ENCODE measurements at regions not wholly inside any gene's neighbourhood (a gene's known extent, or its start where the extent isn't known, plus 50 kb on each side); places are given as distances from the start of the nearest gene placed in this dataset.

- DNase-seq = no peak
Measured at GRCh38 chr10:80870282-80870681, 332.6 kb downstream of the SH2D4B start.

DNA sequence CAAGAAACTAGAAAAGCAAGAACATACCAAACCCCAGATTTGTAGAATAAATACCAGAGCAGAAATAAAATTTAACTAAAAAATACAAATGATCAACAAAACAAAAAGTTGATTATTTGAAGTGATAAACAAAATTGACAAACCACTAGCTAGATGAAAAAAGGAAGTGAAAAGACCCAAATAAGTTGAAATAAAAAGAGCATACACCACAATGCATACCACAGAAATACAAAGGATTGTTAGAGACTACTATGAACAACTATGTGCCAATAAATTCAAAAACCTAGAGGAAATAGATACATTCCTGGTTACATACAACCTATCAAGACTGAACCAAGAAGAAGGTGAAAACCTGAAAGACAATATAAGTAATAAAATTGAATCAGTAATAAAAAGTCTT, 333.4 kb downstream of the SH2D4B start:
- DNase-seq = no peak

GRCh38 chr10:80878330-80878729, 340.6 kb downstream of the SH2D4B start:
- no peak for DNase-seq

DNA sequence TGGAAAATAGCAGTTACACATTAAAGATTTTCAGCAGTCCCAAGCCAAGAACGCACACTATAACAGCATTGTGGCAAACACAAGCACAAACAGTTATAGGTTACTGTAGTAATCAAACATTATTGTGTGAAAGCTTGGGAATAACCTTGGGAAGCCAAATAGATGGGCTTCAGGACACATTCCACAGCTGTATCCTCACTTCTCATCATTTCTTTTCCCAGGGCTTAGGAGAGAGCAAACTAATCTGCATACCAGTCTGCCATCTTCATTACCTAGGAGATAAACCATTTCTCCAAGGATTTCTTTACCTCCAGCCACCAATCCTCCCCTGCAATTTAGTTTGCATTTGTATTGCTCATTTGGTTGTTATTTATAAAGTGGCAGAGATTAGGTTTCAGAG, 352.4 kb downstream of the SH2D4B start:
- DNase-seq = no peak

- no peak for DNase-seq
Measured at GRCh38 chr10:80893256-80893655, 355.6 kb downstream of the SH2D4B start.

DNA sequence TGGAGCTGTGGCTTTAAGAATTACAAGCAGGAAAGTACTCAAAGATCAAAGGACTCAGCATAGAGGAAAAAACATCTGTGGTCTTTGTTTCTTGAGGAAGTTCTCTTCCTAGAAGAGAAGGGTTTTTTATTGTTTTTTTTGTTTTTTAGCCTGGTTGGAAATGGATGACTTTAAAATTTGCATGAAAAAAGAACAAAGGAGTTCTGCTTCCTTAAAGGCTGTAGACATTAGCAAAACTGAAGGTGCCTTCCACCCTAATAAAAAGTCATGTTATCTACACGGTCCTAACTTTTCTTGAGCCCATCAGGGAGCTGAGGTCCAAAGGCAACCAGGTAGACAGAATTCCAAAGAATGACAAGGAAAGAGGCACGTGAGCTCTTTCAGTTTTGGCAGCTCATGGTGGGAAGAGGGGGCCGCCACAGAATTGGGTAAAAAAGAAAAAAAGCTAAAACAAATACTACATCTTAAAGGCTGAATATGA, 356.6 kb downstream of the SH2D4B start:
- no peak for DNase-seq

DNA sequence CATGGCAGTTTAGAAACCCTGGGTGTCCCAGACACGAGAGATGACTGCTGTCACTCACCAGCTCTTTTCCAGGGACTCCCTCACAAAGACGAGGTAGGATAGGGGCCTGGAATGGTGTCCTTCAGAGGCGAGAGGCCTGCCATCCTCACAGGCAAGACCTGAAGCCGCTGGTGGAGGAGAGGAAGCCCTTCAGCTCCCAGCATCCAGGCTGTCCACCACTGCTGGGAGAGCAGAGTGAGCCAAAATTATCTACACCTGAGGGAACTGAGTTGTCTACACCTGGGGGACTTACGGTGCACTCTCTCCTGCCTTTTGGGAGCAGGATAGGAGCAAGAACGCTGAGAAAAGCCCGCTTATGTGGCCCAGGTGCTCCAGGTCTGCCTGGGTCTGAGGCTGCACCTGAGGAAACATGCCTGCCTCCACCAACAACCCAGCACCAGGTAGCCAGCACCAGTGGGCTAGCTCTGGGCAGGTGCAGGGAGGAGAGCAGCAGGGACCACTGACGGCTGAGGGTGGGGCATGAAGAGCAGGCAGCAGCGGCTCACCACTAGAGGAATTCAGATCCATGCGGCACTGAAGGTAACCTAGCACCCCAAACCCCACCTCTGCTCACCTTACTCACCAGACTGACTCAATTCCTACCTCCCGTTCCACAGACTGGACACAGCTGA, 357.2 kb downstream of the SH2D4B start:
- DNase-seq = no peak

GRCh38 chr10:80896076-80896475, 358.4 kb downstream of the SH2D4B start:
- no peak for DNase-seq

DNA sequence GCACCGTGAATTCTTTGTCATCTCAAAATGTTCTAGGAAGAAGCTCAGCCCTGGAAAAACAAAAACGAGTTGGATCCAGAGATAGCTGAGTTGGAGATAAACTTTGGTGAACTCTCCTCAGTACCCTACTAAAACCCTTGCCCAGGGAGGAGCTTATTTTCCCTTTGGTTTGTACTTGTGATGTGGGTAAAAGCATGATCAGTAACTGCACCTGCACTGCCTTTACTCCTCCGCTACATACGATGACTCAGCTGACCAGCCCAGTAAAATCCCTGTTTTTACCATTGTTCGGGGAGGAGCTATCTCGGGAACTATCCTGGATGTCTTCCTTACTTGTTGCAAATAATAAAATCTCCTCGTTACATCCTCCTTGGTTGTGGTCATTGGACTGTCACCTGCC, 359.3 kb downstream of the SH2D4B start:
- DNase-seq = no peak

DNA sequence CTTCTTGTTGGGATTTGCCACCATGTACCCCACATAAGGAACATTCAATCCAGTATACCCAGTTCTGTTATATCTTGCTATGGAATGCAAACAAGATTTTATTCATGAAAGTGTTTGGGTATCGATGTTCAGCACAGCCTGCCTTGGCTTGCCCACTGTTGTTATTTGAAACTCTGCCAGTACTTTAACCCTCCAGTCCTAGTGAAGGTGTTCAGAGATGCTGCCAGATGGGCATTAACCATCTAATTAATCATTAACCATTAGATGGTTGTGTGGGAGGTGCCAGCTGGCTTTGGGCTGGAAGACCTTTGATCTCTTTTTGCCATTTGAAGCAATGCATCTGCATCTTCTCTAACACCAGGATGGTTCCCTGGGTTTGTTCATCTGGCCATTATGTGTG, 363.0 kb downstream of the SH2D4B start:
- DNase-seq = no peak

DNA sequence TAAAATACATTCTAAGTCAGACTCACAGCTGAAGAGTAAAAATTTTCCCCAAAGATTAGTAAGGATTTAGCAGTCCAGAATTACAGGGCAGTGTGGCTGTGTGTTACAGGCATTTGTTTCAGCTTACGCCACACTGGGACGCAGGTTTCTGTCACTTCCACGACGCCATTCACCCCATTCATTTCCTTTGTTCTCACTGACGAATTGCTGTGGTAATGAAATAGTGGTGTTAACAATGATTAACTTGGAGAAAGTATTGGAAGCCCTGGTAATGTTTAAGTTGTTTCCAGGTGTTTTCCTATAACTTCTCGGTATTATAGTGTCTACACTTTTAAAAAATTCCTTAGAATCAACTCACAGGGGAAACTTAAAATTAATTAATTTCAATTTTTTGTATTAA, 370.9 kb downstream of the SH2D4B start:
- DNase-seq = no peak

- no peak for DNase-seq
Measured at GRCh38 chr10:80909254-80909653, 371.6 kb downstream of the SH2D4B start.

- no peak for DNase-seq
Measured at GRCh38 chr10:80917636-80918035, 379.9 kb downstream of the SH2D4B start.

GRCh38 chr10:80921032-80921431, 383.3 kb downstream of the SH2D4B start:
- no peak for DNase-seq

- DNase-seq = no peak
Measured at GRCh38 chr10:80924063-80924952, 386.6 kb downstream of the SH2D4B start.

- no peak for DNase-seq
Measured at GRCh38 chr10:80927419-80928078, 389.8 kb downstream of the SH2D4B start.

- DNase-seq = no peak
Measured at GRCh38 chr10:80938903-80939302, 401.2 kb downstream of the SH2D4B start.

DNA sequence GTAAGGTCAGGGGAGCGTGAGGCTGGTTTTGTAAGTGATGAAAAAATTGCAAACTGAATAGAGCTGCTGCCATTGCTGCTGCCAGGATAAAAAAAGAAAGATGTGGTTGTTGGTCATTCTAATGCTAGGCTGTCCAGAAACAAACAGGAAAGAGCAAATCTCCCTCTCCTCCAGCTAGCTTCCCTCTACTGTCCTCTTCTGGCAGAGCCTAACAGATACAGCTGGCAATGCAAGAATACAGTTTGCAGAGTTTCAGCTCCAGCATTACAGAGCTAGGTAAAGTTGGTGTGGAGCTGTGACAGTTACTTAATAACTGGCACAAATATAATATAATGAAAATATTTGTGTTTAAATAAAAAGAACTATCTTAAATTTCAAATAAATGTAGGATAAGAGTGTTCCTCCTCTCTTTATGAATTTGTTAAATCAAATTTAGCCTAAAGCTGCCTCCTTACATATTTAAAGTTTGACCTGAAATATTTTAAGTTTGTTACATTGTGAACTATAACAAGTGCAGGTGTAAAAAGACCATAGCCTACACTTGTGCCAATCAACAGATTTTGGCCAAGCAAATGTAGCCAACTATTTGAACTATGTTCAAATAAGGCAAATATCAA, 407.7 kb downstream of the SH2D4B start:
- no peak for DNase-seq

DNA sequence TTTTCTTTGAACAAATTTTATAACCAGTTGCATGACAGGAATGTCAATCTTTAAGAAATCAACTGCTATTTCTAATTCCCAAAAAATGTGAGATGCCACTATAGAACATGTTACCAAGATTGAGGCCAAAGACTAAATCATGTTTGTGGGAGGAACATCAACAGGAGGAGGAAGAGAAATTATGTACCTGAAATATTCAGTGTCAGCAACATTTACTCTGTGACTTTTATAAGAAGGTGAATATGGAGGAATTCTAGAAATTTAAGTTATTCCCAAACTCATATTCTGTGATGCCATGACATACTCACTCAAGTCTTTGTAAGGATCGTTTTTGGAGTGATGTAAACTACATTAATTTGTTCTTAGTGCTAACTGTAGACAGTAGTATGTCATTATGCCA, 408.4 kb downstream of the SH2D4B start:
- DNase-seq = no peak

- no peak for DNase-seq
Measured at GRCh38 chr10:80946957-80947726, 409.4 kb downstream of the SH2D4B start.

- no peak for DNase-seq
Measured at GRCh38 chr10:80949785-80950184, 412.1 kb downstream of the SH2D4B start.

- DNase-seq = no peak
Measured at GRCh38 chr10:80952436-80952835, 414.7 kb downstream of the SH2D4B start.

Measured in activated CD8-positive, alpha-beta memory T cell treated with anti-CD3 and anti-CD28 coated beads, Interleukin-2, amount 50 U/mL, for 4 hours (primary cell).